HEK293 (cell line): ENCODE measurements at regions not wholly inside any gene's neighbourhood (a gene's known extent, or its start where the extent isn't known, plus 50 kb on each side); places are given as distances from the start of the nearest gene placed in this dataset.
A peak's percentile ranks its signal among the peaks of the same experiment; 100 is the strongest.

ENCODE experiments used
- CTCF ChIA-PET: fragments of 350-600 bp; formaldehyde crosslinking; extraction: SDS; loops from one replicate; lab custom pipeline; 2021; ENCODE audit warnings: antibody characterized with exemption; lab: Yijun Ruan, JAX
- POLR2A ChIA-PET: fragments of 300-600 bp; formaldehyde crosslinking; extraction: SDS; loops from one replicate; lab custom pipeline; 2020; ENCODE audit warnings: antibody characterized with exemption, inconsistent platforms; lab: Yijun Ruan, JAX
- H3K27ac ChIP-seq: fragments of 200-500 bp; sonication (Bioruptor generic); 2 replicates; pipeline ENCODE4 v1.5.1; 2014; ENCODE audit warnings: low read depth, low read length, control low read depth, inconsistent platforms; ENCODE audit errors: extremely low read depth
- H3K36me3 ChIP-seq, 2 experiments: fragments of 200-500 bp in 1 of 2; sonication (Bioruptor generic) in 1 of 2; 1 replicate in 1 of 2; 2 replicates in 1 of 2; pipeline ENCODE4 v1.5.1; 2014 to 2017; ENCODE audit warnings: inconsistent platforms in 2 of 2, low read length in 2 of 2; ENCODE audit not compliant: control insufficient read depth in 2 of 2, insufficient read depth in 1 of 2
- H3K4me1 ChIP-seq: fragments of 200-500 bp; sonication (Bioruptor generic); 2 replicates; pipeline ENCODE4 v1.5.1; 2014; ENCODE audit warnings: mild to moderate bottlenecking, low read length, inconsistent platforms; ENCODE audit not compliant: control insufficient read depth, insufficient read depth
- H3K4me3 ChIP-seq: 2 replicates; pipeline ENCODE4 v1.5.1; 2011; ENCODE audit warnings: low read depth, mild to moderate bottlenecking, control low read depth, low read length, moderate library complexity
- H3K9me3 ChIP-seq: fragments of 200-500 bp; sonication (Bioruptor generic); 2 replicates; pipeline ENCODE4 v1.5.1; 2014; ENCODE audit warnings: low read depth, low read length, inconsistent platforms; ENCODE audit not compliant: control insufficient read depth, insufficient read depth
- EGR2 ChIP-seq: fragments of 450-650 bp; formaldehyde crosslinking; IDR thresholded peaks from 2 replicates; pipeline ENCODE4 v1.5.1; 2016; ENCODE audit warnings: low read depth, missing biosample characterization, missing genetic modification characterization
- GLI4 ChIP-seq: fragments of 450-650 bp; formaldehyde crosslinking; IDR thresholded peaks from 2 replicates; pipeline ENCODE4 v1.5.1; 2016; ENCODE audit warnings: missing biosample characterization, missing genetic modification characterization
- SCRT2 ChIP-seq: fragments of 450-650 bp; formaldehyde crosslinking; IDR thresholded peaks from 2 replicates; pipeline ENCODE4 v1.5.1; 2016; ENCODE audit warnings: missing biosample characterization, missing genetic modification characterization
- SETDB1 ChIP-seq: IDR thresholded peaks from one replicate; pipeline ENCODE4 v1.6.1; 2017; ENCODE audit warnings: mild to moderate bottlenecking, low read length, moderate library complexity, mixed read lengths; ENCODE audit not compliant: insufficient read length
- ZBTB8A ChIP-seq: fragments of 450-650 bp; formaldehyde crosslinking; IDR thresholded peaks from 2 replicates; pipeline ENCODE4 v1.5.1; 2016; ENCODE audit warnings: missing biosample characterization, missing genetic modification characterization
- ZFP3 ChIP-seq: fragments of 450-650 bp; formaldehyde crosslinking; IDR thresholded peaks from 2 replicates; pipeline ENCODE4 v1.5.1; 2016; ENCODE audit warnings: low read depth, missing biosample characterization, missing genetic modification characterization
- ZNF112 ChIP-seq: fragments of 450-650 bp; formaldehyde crosslinking; IDR thresholded peaks from 2 replicates; pipeline ENCODE4 v1.5.0; 2017; ENCODE audit warnings: missing biosample characterization, missing genetic modification characterization
- ZNF114 ChIP-seq: fragments of 450-650 bp; formaldehyde crosslinking; IDR thresholded peaks from 2 replicates; pipeline ENCODE4 v1.5.0; 2017; ENCODE audit warnings: missing biosample characterization, missing genetic modification characterization
- ZNF174 ChIP-seq: fragments of 450-650 bp; formaldehyde crosslinking; IDR thresholded peaks from 2 replicates; pipeline ENCODE4 v1.5.0; 2017; ENCODE audit warnings: missing biosample characterization, mild to moderate bottlenecking, missing genetic modification characterization
- ZNF202 ChIP-seq: fragments of 450-650 bp; formaldehyde crosslinking; IDR thresholded peaks from 2 replicates; pipeline ENCODE4 v1.5.1; 2016; ENCODE audit warnings: missing biosample characterization, missing genetic modification characterization, borderline replicate concordance
- ZNF211 ChIP-seq: fragments of 450-650 bp; formaldehyde crosslinking; IDR thresholded peaks from 2 replicates; pipeline ENCODE4 v1.5.1; 2016; ENCODE audit warnings: low read depth, missing biosample characterization, missing genetic modification characterization
- ZNF23 ChIP-seq: fragments of 450-650 bp; formaldehyde crosslinking; IDR thresholded peaks from 2 replicates; pipeline ENCODE4 v1.5.1; 2016; ENCODE audit warnings: missing biosample characterization, missing genetic modification characterization, borderline replicate concordance
- ZNF239 ChIP-seq: fragments of 450-650 bp; formaldehyde crosslinking; IDR thresholded peaks from 2 replicates; pipeline ENCODE4 v1.5.1; 2016; ENCODE audit warnings: missing biosample characterization, missing genetic modification characterization
- ZNF311 ChIP-seq: fragments of 450-650 bp; formaldehyde crosslinking; IDR thresholded peaks from 2 replicates; pipeline ENCODE4 v1.5.1; 2017; ENCODE audit warnings: missing biosample characterization, missing genetic modification characterization, borderline replicate concordance
- ZNF391 ChIP-seq: fragments of 450-650 bp; formaldehyde crosslinking; IDR thresholded peaks from 2 replicates; pipeline ENCODE4 v1.5.1; 2016; ENCODE audit warnings: low read depth, missing biosample characterization, missing genetic modification characterization, borderline replicate concordance
- ZNF473 ChIP-seq: fragments of 450-650 bp; formaldehyde crosslinking; IDR thresholded peaks from 2 replicates; pipeline ENCODE4 v1.5.1; 2017; ENCODE audit warnings: missing biosample characterization, missing genetic modification characterization
- ZNF510 ChIP-seq: fragments of 450-650 bp; formaldehyde crosslinking; IDR thresholded peaks from 2 replicates; pipeline ENCODE4 v1.5.1; 2018; ENCODE audit warnings: mild to moderate bottlenecking, missing genetic modification characterization, missing biosample characterization; ENCODE audit not compliant: insufficient replicate concordance
- ZNF776 ChIP-seq: fragments of 450-650 bp; formaldehyde crosslinking; IDR thresholded peaks from 2 replicates; pipeline ENCODE4 v1.5.0; 2017; ENCODE audit warnings: missing biosample characterization, missing genetic modification characterization, borderline replicate concordance
- TF ChIP-seq, protein P1 (sequence below): fragments of 450-650 bp; formaldehyde crosslinking; IDR thresholded peaks from 2 replicates; pipeline ENCODE4 v1.5.0; 2017; ENCODE audit warnings: missing biosample characterization, missing genetic modification characterization, borderline replicate concordance
- TF ChIP-seq, protein P2 (sequence below): fragments of 450-650 bp; formaldehyde crosslinking; IDR thresholded peaks from 2 replicates; pipeline ENCODE4 v1.5.1; 2016; ENCODE audit warnings: missing biosample characterization, missing genetic modification characterization
- TF ChIP-seq, protein P3 (sequence below): fragments of 450-650 bp; formaldehyde crosslinking; IDR thresholded peaks from 2 replicates; pipeline ENCODE4; 2016; ENCODE audit warnings: missing biosample characterization, missing genetic modification characterization
- TF ChIP-seq, protein P4 (sequence below): fragments of 450-650 bp; formaldehyde crosslinking; IDR thresholded peaks from 2 replicates; pipeline ENCODE4 v1.5.1; 2016; ENCODE audit warnings: missing biosample characterization, missing genetic modification characterization
- TF ChIP-seq, protein P5 (sequence below): fragments of 450-650 bp; formaldehyde crosslinking; optimal IDR thresholded peaks from 2 replicates; pipeline ENCODE3; 2016; ENCODE audit warnings: missing biosample characterization, mild to moderate bottlenecking, missing genetic modification characterization

DNA sequence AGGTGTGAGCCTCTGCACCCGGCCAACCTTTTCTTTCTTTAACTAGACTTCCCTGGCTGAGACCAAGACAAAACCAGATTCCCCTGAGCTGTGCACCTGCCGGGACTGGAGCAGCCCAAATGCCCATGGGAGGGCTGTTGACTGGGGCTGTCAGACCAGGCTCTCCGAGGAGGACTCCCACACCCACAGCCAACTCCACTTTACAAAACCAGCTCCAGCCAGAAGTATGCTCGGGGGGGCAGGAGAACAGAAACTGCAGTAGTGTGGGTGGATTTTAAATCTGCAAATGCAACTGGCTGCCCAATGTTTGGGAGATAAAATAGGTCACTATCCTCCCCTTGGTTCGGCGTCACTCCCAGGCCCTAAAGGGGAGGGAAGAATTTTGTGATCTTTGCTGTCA lies 78.5 kb downstream of the VCPKMT start:
- Histone ChIP-seq H3K4me3 (no peak overlapping the region), H3K9me3 (no peaks in the 10 kb centered on the region), H3K36me3 (no peaks in the 10 kb centered on the region), H3K27ac (no peak overlapping the region), H3K4me1 (no peaks in the 10 kb centered on the region)
- CTCF ChIA-PET, result interaction anchor here (1.1 kb wide), 1 partner anchor 22 kb away, joined by 3 read pairs; no protein-coding TSS in a partner anchor
- TF ChIP-seq ZBTB8A (no peak), EGR2 (tag by site-specific recombination) (peak; percentile 34; the same call in 1 of the 2 replicates), SCRT2 (tag by site-specific recombination) (no peak), ZNF311 (tag by site-specific recombination) (no peak), ZNF391 (no peak), ZNF776 (tag by site-specific recombination) (no peak), GLI4 (no peak)
- POLR2A ChIA-PET, result interaction anchor here (0.6 kb wide), 1 partner anchor 9 kb away, joined by 3 read pairs; no protein-coding TSS in a partner anchor

DNA sequence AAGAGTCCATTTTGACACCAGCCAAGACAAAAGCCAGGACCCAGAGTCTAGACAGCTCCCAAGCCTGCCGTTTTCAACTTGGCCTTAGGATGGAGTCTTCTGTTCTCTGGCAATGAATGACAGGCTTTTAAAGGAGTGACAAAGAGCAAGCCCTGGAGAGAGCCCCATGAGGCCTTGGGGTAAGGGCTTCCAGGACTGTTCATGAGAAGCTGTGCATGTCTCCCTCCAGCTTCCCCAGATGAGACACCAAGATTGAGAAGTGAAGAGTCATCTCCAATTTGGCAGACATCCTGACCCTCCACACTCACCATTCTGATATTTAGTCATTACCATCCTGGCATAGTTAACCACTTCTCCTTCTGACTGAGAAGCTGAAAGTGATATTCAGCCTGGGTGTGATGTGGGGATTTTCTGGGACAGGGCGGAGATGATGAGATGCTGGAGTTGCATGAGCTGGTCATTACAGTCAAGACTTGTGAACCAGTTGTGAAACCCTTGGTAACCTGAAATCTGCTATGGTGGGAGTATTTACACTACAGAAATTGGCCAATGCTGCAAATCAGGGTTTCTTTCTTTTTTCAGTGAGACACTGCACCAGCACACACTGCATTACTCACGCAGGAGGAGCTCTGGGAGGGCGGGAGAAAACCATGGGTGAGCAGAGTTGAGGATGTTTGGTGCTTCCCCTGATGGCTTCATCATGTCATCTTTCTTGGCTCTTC lies 77.8 kb downstream of the VCPKMT start:
- Histone ChIP-seq H3K36me3 (no peaks in the 10 kb centered on the region), H3K9me3 (no peaks in the 10 kb centered on the region), H3K4me3 (no peak overlapping the region), H3K4me1 (no peaks in the 10 kb centered on the region), H3K27ac (no peak overlapping the region)
- ChIA-PET CTCF (interaction anchor here (1.1 kb wide), 1 partner anchor 22 kb away, joined by 3 read pairs; no protein-coding TSS in a partner anchor), POLR2A (no interaction called here)
- TF ChIP-seq, protein P1, sequence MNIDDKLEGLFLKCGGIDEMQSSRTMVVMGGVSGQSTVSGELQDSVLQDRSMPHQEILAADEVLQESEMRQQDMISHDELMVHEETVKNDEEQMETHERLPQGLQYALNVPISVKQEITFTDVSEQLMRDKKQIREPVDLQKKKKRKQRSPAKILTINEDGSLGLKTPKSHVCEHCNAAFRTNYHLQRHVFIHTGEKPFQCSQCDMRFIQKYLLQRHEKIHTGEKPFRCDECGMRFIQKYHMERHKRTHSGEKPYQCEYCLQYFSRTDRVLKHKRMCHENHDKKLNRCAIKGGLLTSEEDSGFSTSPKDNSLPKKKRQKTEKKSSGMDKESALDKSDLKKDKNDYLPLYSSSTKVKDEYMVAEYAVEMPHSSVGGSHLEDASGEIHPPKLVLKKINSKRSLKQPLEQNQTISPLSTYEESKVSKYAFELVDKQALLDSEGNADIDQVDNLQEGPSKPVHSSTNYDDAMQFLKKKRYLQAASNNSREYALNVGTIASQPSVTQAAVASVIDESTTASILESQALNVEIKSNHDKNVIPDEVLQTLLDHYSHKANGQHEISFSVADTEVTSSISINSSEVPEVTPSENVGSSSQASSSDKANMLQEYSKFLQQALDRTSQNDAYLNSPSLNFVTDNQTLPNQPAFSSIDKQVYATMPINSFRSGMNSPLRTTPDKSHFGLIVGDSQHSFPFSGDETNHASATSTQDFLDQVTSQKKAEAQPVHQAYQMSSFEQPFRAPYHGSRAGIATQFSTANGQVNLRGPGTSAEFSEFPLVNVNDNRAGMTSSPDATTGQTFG (tag by site-specific recombination), result no peak
- peak; percentile 76; the same call in 1 of the 2 replicates for TF ChIP-seq ZNF112 (tag by site-specific recombination)

DNA sequence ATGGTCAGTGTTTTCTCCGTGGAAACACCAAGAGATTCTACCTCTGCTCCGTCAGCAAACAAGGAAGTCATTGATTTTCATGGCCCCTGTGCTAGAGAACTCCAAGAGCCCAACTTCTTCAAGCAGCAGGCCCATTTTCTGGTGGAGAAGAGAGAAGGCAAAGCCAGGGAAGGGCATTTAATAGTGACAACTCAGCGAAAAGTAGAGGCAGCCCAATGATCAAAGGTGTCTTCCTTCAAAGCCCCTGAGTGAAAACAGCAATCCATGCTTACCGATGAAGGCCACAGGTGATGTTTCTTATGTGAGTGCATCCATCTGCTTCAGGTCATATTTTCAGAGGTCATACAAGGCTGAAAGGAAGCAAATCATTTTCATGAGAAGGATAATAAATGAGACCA lies 77.3 kb downstream of the VCPKMT start:
- Histone ChIP-seq H3K9me3 (no peaks in the 10 kb centered on the region), H3K36me3 (no peaks in the 10 kb centered on the region), H3K27ac (no peak overlapping the region), H3K4me3 (no peak overlapping the region), H3K4me1 (no peaks in the 10 kb centered on the region)
- POLR2A ChIA-PET, result no interaction called here
- CTCF ChIA-PET, result interaction anchor here (1.1 kb wide), 1 partner anchor 21 kb away, joined by 3 read pairs; no protein-coding TSS in a partner anchor
- TF ChIP-seq, protein P2, sequence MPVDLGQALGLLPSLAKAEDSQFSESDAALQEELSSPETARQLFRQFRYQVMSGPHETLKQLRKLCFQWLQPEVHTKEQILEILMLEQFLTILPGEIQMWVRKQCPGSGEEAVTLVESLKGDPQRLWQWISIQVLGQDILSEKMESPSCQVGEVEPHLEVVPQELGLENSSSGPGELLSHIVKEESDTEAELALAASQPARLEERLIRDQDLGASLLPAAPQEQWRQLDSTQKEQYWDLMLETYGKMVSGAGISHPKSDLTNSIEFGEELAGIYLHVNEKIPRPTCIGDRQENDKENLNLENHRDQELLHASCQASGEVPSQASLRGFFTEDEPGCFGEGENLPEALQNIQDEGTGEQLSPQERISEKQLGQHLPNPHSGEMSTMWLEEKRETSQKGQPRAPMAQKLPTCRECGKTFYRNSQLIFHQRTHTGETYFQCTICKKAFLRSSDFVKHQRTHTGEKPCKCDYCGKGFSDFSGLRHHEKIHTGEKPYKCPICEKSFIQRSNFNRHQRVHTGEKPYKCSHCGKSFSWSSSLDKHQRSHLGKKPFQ (tag by site-specific recombination), result no peak
- no peak for TF ChIP-seq ZNF473 (tag by site-specific recombination)
- TF ChIP-seq ZNF174 (tag by site-specific recombination), result no peak
- TF ChIP-seq ZNF211, result no peak
- TF ChIP-seq SETDB1, result no peak
- TF ChIP-seq, protein P3, sequence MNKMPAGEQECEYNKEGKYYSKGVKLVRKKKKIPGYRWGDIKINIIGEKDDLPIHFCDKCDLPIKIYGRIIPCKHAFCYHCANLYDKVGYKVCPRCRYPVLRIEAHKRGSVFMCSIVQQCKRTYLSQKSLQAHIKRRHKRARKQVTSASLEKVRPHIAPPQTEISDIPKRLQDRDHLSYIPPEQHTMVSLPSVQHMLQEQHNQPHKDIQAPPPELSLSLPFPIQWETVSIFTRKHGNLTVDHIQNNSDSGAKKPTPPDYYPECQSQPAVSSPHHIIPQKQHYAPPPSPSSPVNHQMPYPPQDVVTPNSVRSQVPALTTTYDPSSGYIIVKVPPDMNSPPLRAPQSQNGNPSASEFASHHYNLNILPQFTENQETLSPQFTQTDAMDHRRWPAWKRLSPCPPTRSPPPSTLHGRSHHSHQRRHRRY (tag by site-specific recombination), result no peak
- no peak for TF ChIP-seq ZNF510 (tag by site-specific recombination)
- TF ChIP-seq, protein P4, sequence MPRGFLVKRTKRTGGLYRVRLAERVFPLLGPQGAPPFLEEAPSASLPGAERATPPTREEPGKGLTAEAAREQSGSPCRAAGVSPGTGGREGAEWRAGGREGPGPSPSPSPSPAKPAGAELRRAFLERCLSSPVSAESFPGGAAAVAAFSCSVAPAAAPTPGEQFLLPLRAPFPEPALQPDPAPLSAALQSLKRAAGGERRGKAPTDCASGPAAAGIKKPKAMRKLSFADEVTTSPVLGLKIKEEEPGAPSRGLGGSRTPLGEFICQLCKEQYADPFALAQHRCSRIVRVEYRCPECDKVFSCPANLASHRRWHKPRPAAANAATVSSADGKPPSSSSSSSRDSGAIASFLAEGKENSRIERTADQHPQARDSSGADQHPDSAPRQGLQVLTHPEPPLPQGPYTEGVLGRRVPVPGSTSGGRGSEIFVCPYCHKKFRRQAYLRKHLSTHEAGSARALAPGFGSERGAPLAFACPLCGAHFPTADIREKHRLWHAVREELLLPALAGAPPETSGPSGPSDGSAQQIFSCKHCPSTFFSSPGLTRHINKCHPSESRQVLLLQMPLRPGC, result no peak
- no peak for TF ChIP-seq ZNF239
- no peak for TF ChIP-seq ZNF23 (tag by site-specific recombination)
- no peak for TF ChIP-seq ZNF202
- no peak for TF ChIP-seq ZNF114 (tag by site-specific recombination)
- TF ChIP-seq, protein P5, sequence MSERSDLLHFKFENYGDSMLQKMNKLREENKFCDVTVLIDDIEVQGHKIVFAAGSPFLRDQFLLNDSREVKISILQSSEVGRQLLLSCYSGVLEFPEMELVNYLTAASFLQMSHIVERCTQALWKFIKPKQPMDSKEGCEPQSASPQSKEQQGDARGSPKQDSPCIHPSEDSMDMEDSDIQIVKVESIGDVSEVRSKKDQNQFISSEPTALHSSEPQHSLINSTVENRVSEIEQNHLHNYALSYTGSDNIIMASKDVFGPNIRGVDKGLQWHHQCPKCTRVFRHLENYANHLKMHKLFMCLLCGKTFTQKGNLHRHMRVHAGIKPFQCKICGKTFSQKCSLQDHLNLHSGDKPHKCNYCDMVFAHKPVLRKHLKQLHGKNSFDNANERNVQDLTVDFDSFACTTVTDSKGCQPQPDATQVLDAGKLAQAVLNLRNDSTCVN (tag by site-specific recombination), result no peak
- TF ChIP-seq ZFP3 (tag by site-specific recombination), result no peak
